HG03571 (cell line): ENCODE measurements at regions not wholly inside any gene's neighbourhood (a gene's known extent, or its start where the extent isn't known, plus 50 kb on each side); places are given as distances from the start of the nearest gene placed in this dataset.
"Not testable (repeated sequence)": the region's sequence is repeated elsewhere in the genome, so short reads cannot be mapped to it uniquely, and the experiment has no call there.

Experiments used
- ATAC-seq: cut with Tn5 transposase; IDR thresholded peaks from one replicate; pipeline ENCODE4 v1.9.1; 2021; ENCODE audit not compliant: unreplicated experiment

DNA sequence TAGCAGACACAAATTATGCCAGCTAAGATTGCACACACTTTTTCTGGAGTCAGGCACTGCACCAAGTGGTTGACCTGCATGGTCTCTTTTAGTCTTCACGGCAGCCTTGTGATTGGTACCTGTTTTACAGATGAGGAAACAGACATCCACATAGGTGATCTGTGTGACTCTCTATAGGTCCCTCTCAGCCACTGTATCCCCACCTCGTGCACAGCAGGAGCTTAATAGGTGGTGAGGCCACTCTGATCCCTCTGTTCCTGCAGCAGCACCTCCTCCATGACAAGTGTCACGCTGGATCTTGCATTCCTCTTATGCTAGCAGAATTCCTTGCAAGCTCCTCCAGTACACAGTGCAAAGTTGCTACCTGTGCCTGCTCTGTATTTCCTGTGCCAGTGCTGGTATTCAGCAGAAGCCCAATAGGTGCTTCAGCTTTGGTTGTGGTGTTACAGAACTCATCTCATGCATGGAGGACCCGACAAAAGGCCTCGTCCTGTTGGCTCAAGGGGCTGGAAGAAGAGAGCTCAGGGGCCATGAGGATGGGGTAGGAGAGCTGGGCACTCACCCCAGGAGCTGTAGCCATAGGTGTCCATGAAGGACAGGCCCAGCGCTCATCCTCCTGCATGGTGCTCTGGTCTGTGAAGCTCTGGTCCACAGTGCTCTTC, 546.7 kb downstream of the PTPRU start:
- ATAC-seq: no peak

- ATAC-seq: no peak
Observed at GRCh38 chr1:29779146-29779545, 542.8 kb downstream of the PTPRU start.

DNA sequence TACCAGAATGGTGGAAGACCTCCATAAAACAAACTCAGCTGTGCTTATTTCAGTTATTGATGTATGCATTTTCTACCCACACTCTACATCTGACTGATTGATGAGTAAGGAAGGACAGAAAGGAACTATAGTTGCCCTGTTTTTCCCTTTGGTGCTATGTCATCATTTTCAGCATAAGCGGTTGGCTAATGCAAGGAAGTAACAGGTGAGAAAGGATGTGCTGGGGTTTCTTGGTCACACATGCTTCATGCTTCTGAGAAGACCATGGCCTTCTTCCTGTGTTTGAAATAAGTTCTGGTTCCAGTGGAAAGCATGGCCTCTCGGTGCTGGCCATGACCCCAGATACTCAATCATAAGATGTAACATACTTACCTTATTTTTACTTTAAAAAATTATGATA, 541.2 kb downstream of the PTPRU start:
- ATAC-seq: no peak

GRCh38 chr1:29774355-29774754, 538.0 kb downstream of the PTPRU start:
- no peak for ATAC-seq

DNA sequence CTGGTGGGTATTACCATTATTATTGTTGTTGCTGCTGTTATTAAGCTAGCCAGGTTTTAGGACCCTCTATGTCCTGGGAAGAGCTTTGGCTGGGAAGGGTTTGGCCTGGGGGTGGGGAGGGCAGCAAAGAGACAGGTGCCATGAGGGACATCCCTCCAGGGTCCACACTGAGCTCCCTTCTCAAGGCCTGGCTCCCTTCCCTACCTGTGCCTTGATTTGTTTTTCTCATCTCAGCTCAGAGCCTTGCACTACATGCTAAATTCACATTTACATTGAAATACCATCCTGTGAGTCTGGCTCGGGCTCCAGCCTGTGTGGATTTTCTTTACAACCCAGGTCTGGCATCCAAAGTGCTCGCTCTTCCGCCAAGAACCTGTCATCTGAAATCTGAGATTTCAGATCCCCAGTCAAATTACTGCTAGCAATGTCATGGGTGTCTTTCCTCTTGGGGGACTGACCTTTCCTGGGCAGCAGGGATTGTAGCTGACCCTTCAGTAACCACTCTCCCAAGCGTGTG, 536.3 kb downstream of the PTPRU start:
- no peak for ATAC-seq

- ATAC-seq: no peak
Observed at GRCh38 chr1:29767769-29768425, 531.6 kb downstream of the PTPRU start.

GRCh38 chr1:29767088-29767685, 530.9 kb downstream of the PTPRU start:
- ATAC-seq: no peak

GRCh38 chr1:29762635-29763034, 526.3 kb downstream of the PTPRU start:
- no peak for ATAC-seq

- ATAC-seq: no peak
Observed at GRCh38 chr1:29761159-29761928, 525.0 kb downstream of the PTPRU start.

- no peak for ATAC-seq
Observed at GRCh38 chr1:29760067-29760564, 523.8 kb downstream of the PTPRU start.

- no peak for ATAC-seq
Observed at GRCh38 chr1:29758781-29759499, 522.6 kb downstream of the PTPRU start.

- no peak for ATAC-seq
Observed at GRCh38 chr1:29757866-29758780, 521.8 kb downstream of the PTPRU start.

DNA sequence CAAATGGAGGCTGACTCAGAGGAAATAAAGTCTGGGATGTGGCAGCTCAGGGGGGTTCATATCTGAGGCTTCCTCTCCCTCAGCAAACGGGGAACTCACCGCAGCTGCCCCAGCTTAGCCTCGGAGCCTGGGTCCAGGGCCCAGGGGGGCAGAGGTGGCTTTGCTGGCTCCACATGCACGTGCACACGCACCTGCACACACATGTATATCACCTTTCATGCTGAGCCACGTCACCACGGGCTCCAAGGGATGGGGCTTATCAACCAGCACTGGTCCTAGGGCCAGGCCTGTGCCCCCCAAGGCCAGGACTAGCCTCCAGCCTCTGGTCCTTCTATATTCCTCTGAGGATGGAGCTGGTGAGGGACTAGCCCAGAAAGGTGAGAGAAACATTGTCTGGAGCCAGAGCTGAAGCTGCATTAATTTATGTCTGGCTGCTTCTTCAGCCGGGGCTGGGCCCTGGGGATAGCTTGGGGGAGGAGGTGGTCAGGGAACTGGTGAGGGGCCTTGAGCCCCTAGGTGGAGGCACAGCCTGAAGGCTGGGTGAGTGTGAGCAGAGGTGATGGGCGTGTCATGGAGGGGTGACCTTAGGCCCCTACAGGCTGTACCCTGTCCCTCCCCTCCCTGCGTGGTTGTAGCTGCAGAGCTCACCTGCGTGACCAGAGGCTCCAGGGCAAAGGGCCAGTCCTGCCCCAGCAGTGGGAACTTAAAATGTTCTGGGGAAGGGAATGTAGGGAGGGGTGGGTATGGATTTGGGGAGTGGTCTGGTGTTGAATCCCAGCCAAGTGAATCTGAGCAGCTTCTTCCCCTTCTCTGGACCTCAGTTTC, 520.8 kb downstream of the PTPRU start:
- ATAC-seq: no peak

DNA sequence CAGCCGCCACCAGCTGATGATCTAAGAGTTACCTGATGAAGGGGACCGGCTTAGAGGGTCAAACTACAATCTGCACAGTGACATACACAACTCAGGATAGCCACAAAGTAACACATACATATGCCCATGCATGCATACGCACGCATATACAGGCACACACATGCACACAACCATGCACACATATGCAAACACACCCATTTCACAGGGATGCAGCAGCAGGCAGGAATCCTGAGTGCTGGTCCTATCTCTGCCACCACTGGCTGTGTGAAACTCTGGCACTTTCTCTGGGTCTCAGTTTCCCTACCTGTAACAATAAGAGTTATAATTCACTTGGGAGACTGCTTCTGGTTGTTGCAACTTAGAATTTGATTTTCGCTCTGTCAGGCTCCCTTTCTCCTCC, 520.2 kb downstream of the PTPRU start:
- ATAC-seq: no peak

- ATAC-seq: no peak
Observed at GRCh38 chr1:29756085-29756484, 519.8 kb downstream of the PTPRU start.

DNA sequence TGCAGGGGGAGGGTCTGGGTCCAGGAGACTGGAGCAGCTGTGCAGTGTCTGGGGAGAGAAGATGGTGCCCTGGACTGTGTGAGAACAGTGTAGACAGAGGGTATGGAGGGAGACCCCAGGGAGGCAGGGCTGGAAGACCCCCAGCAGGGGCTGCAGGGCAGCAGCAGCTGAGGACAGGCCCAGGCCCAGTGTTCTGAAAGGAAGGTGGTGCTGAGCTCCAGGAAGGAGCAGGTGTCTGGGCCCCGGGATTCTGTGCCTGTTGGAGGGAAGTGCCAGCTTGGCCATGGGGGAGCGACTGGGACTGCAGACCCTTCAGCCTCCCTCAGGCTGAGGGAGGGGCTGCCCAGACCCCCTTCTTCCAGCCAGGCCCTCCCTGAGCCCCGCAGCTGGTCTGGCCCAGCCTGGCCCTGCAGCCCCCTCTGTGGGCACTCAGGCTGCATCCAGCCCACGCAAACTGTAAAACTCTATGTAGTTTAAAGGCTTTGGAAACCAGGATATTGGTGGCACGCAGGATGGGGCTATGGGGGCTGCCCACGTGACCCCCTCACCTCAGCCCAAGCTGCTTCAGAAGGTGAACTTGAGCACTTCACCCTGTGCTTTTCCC, 519.2 kb downstream of the PTPRU start:
- not testable (repeated sequence) for ATAC-seq

DNA sequence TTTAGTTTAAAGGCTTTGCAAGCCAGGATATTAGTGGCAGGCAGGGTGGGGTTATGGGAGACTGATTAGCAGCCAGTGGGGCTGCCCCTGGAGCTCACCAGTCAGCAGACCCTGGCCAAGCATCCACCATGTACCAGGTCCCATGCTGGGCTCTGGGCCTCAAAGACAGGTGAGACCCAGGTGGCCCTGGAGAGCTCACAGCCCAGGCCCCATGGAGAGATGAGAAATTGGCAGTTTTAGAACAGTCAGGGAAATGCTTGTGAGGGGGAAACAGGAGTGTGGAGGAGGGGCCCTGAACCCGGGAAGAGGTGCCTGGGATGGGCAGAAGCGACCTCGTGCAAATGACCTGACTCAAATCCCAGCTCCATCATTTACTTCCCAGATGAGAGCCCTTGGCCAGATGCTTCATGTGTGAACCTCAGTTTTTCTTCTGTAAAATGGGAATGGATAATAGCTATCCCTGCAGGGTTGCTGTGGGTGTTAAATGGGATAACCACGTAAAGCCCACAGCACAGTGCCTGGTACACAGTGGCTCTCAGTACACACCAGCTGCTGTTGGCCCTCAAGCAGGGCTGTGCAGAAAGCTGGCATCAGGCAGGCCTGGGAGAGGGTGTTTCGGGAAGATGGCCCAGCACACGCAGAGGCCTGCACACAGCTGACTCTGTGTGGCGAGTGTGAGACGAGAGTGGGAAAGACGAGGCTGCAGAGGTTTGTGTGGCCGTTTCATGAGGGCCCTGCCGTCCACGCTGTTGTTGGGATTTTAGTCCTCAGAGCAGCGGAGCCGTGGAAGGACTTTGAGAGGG, 518.5 kb downstream of the PTPRU start:
- no peak for ATAC-seq
